ENCODE measurements at regions not wholly inside any gene's neighbourhood (a gene's known extent, or its start where the extent isn't known, plus 50 kb on each side); places are given as distances from the start of the nearest gene placed in this dataset.

DNA sequence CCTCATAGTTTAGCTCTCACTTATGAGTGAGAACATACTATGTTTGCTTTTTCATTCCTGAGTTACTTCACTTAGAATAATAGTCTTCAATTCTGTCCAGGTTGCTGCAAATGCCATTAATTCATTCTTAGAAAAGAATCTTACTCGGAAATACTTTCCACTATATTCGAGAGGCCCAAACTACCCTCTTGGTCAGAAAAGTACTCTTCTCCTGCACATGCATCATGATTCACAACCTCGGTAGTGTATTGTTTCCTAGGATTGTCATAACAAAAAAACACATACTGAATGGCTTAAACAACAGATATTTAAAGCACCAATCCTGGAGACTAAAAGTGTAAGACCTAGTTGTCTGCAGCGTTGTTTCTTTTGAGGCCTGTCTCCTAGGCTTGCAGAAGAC lies 364.0 kb upstream of the SLC14A2 start:
- no peak for DNase-seq
- H3K36me3 Mint-ChIP-seq (ENCODE audit: insufficient read depth, unreplicated experiment), result no peaks in the 10 kb centered on the region
- H3K36me3 ChIP-seq (ENCODE audit: control insufficient read depth, insufficient read depth, low read length), result no peaks in the 10 kb centered on the region
- H3K9me3 Mint-ChIP-seq (ENCODE audit: unreplicated experiment), result no peaks in the 10 kb centered on the region
- no peak overlapping the region for H3K4me3 ChIP-seq (ENCODE audit: low read depth, low read length)
- H3K4me1 ChIP-seq, result no peaks in the 10 kb centered on the region
- no peaks in the 10 kb centered on the region for H3K27me3 ChIP-seq (replicated peaks; ENCODE audit: control insufficient read depth, insufficient read depth, low read length)
- ChIA-PET POLR2A (no interaction called here), CTCF (no interaction called here)
- intact Hi-C loops (cut with micrococcal nuclease; ENCODE audit: unreplicated experiment), result no loop called here
- no peak overlapping the region for H3K27ac Mint-ChIP-seq (ENCODE audit: unreplicated experiment)
- no peak overlapping the region for H3K4me3 Mint-ChIP-seq (ENCODE audit: unreplicated experiment)
- peaks cover 8% of the 10 kb centered on the region for H3K27me3 Mint-ChIP-seq (ENCODE audit: insufficient read depth, unreplicated experiment)
- no peaks in the 10 kb centered on the region for H3K9me3 ChIP-seq
- no TSS peak for BruUV-seq (replicated peaks)
- TF ChIP-seq, protein P1, sequence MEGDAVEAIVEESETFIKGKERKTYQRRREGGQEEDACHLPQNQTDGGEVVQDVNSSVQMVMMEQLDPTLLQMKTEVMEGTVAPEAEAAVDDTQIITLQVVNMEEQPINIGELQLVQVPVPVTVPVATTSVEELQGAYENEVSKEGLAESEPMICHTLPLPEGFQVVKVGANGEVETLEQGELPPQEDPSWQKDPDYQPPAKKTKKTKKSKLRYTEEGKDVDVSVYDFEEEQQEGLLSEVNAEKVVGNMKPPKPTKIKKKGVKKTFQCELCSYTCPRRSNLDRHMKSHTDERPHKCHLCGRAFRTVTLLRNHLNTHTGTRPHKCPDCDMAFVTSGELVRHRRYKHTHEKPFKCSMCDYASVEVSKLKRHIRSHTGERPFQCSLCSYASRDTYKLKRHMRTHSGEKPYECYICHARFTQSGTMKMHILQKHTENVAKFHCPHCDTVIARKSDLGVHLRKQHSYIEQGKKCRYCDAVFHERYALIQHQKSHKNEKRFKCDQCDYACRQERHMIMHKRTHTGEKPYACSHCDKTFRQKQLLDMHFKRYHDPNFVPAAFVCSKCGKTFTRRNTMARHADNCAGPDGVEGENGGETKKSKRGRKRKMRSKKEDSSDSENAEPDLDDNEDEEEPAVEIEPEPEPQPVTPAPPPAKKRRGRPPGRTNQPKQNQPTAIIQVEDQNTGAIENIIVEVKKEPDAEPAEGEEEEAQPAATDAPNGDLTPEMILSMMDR (IDR thresholded peaks at IDR 0.05; ENCODE audit: insufficient read depth in 1 of 2, low read depth in 1 of 2, low read length in 1 of 2, severe bottlenecking in 1 of 2, unreplicated experiment in 1 of 2), result no peak
- H3K4me1 Mint-ChIP-seq (ENCODE audit: low read depth, unreplicated experiment), result peaks cover 6% of the 10 kb centered on the region

DNA sequence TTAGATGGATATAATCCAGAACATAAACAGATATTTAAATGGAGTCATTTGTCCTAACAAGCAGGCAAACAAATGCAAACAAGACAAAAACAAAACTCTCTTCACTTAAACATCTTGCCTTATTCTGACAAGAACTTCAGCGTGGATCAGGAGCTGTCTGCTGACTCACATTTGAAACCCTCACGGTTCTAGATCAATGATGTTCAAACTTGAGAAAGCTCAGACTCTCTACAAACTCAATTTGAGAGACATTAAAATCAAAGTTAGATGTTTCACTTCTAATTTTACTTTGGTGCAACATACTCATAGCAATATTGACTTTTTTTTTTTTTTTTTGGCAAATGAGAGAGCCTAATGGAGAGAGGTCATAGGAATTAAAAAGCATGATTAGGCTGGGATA lies 362.8 kb upstream of the SLC14A2 start:
- TF ChIP-seq, protein P1 (IDR thresholded peaks at IDR 0.05; ENCODE audit: insufficient read depth in 1 of 2, low read depth in 1 of 2, low read length in 1 of 2, severe bottlenecking in 1 of 2, unreplicated experiment in 1 of 2), result no peak
- Histone ChIP-seq H3K36me3 (ENCODE audit: control insufficient read depth, insufficient read depth, low read length) (no peaks in the 10 kb centered on the region), H3K9me3 (no peaks in the 10 kb centered on the region), H3K4me1 (no peaks in the 10 kb centered on the region), H3K4me3 (ENCODE audit: low read depth, low read length) (no peak overlapping the region), H3K27me3 (replicated peaks; ENCODE audit: control insufficient read depth, insufficient read depth, low read length) (no peaks in the 10 kb centered on the region)
- DNase-seq, result no peak
- ChIA-PET CTCF (interaction anchor here (0.6 kb wide), 1 partner anchor 408 kb away, joined by 3 read pairs; no protein-coding TSS in a partner anchor), POLR2A (no interaction called here)
- no peaks in the 10 kb centered on the region for H3K9me3 Mint-ChIP-seq (ENCODE audit: unreplicated experiment)
- H3K27ac Mint-ChIP-seq (ENCODE audit: unreplicated experiment), result no peak overlapping the region
- no TSS peak for BruUV-seq (replicated peaks)
- H3K27me3 Mint-ChIP-seq (ENCODE audit: insufficient read depth, unreplicated experiment), result peaks cover 8% of the 10 kb centered on the region
- no peaks in the 10 kb centered on the region for H3K36me3 Mint-ChIP-seq (ENCODE audit: insufficient read depth, unreplicated experiment)
- no peak overlapping the region for H3K4me3 Mint-ChIP-seq (ENCODE audit: unreplicated experiment)
- H3K4me1 Mint-ChIP-seq (ENCODE audit: low read depth, unreplicated experiment), result peaks cover 6% of the 10 kb centered on the region
- intact Hi-C loops (cut with micrococcal nuclease; ENCODE audit: unreplicated experiment), result no loop called here

DNA sequence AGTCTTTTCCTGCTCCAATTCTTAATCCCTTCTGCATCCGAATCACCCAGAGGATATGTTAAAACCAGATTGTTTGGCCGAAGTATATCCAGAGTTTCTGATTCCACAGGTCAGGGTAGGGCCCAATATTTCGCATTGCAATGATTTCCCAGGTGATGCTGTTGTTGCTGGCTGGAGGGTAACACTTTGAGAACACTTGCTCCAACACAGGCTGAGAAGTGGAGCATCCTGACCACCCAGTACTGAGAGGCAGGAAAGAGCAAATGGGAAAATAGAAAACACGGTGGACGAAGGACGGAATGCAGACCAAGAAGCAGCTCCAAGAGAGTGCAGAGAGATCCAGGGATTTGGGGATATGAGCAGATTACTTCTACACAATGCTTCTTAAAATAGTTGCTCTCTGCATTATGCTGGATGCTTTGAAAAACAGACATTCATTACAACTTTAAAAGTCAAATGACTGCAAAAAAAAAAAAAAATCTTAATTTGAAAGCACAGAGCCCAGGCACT lies 362.2 kb upstream of the SLC14A2 start:
- TF ChIP-seq, protein P1 (IDR thresholded peaks at IDR 0.05; ENCODE audit: insufficient read depth in 1 of 2, low read depth in 1 of 2, low read length in 1 of 2, severe bottlenecking in 1 of 2, unreplicated experiment in 1 of 2), result no peak
- no TSS peak for BruUV-seq (replicated peaks)

More for the DNA sequence above, 362.2 kb upstream of the SLC14A2 start:
- no peak for DNase-seq
- CTCF ChIA-PET, result interaction anchor here (0.6 kb wide), 1 partner anchor 408 kb away, joined by 3 read pairs; no protein-coding TSS in a partner anchor
- H3K4me1 ChIP-seq, result no peaks in the 10 kb centered on the region
- no peaks in the 10 kb centered on the region for H3K36me3 ChIP-seq (ENCODE audit: control insufficient read depth, insufficient read depth, low read length)
- Mint-ChIP-seq H3K4me1 (ENCODE audit: low read depth, unreplicated experiment) (peaks cover 6% of the 10 kb centered on the region), H3K36me3 (ENCODE audit: insufficient read depth, unreplicated experiment) (no peaks in the 10 kb centered on the region), H3K9me3 (ENCODE audit: unreplicated experiment) (no peaks in the 10 kb centered on the region), H3K27me3 (ENCODE audit: insufficient read depth, unreplicated experiment) (peaks cover 6% of the 10 kb centered on the region), H3K4me3 (ENCODE audit: unreplicated experiment) (no peak overlapping the region), H3K27ac (ENCODE audit: unreplicated experiment) (no peak overlapping the region)
- H3K9me3 ChIP-seq, result no peaks in the 10 kb centered on the region
- POLR2A ChIA-PET, result no interaction called here
- intact Hi-C loops (cut with micrococcal nuclease; ENCODE audit: unreplicated experiment), result no loop called here
- no peak overlapping the region for H3K4me3 ChIP-seq (ENCODE audit: low read depth, low read length)
- H3K27me3 ChIP-seq (replicated peaks; ENCODE audit: control insufficient read depth, insufficient read depth, low read length), result no peaks in the 10 kb centered on the region

Data from Caco-2 (cell line).